K562 (cell line): ENCODE measurements at regions not wholly inside any gene's neighbourhood (a gene's known extent, or its start where the extent isn't known, plus 50 kb on each side); places are given as distances from the start of the nearest gene placed in this dataset.

ENCODE experiments used
- TF ChIP-seq, protein P1 (sequence below), 2 experiments: fragments of 450-650 bp; formaldehyde crosslinking in 1 of 2; IDR thresholded peaks; 2 replicates each; pipeline versions ENCODE4 v1.4.0 to v1.6.1; 2014 to 2020; ENCODE audit warnings: mild to moderate bottlenecking in 2 of 2, borderline replicate concordance in 1 of 2, low read depth in 1 of 2

DNA sequence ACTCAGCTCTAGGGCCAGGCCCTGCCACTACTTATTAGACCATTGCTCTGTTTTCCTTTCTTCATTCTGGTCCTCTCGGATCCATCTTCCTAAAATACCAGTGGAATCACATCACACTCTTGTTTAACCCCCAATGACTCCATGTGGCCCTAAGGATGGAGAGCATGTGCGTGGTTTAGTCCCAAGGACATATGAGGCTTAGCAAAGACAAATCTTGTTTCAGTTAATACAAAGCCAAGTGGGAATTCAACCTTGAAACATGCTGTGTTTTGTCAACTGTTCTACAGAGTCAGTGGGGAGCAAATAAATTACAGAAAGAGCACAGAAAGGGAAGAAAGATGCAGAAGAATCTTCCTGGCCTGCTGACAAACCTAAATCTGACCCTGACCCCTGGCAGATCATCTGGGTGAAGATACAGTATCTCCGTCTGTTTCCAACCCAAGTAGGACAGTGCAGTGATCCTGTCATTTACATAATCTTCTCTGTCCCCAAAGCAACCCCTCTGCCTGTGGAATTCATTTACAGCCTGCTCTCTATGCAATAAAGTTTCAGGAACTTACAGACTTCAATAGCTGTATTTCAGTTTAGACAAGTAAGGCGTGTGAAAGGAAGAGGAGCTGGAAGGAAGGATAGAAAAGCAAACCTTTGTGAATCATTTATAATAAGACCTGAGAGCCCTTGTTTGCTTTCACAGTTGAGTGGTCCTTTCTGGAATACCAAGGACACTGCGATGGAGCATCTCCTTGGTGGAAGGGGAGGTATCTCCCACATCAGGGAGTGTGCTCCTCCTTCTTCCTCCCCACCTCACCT, 144.0 kb downstream of the THBS2 start (continued):
- TF ChIP-seq, protein P1, sequence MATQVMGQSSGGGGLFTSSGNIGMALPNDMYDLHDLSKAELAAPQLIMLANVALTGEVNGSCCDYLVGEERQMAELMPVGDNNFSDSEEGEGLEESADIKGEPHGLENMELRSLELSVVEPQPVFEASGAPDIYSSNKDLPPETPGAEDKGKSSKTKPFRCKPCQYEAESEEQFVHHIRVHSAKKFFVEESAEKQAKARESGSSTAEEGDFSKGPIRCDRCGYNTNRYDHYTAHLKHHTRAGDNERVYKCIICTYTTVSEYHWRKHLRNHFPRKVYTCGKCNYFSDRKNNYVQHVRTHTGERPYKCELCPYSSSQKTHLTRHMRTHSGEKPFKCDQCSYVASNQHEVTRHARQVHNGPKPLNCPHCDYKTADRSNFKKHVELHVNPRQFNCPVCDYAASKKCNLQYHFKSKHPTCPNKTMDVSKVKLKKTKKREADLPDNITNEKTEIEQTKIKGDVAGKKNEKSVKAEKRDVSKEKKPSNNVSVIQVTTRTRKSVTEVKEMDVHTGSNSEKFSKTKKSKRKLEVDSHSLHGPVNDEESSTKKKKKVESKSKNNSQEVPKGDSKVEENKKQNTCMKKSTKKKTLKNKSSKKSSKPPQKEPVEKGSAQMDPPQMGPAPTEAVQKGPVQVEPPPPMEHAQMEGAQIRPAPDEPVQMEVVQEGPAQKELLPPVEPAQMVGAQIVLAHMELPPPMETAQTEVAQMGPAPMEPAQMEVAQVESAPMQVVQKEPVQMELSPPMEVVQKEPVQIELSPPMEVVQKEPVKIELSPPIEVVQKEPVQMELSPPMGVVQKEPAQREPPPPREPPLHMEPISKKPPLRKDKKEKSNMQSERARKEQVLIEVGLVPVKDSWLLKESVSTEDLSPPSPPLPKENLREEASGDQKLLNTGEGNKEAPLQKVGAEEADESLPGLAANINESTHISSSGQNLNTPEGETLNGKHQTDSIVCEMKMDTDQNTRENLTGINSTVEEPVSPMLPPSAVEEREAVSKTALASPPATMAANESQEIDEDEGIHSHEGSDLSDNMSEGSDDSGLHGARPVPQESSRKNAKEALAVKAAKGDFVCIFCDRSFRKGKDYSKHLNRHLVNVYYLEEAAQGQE (IDR thresholded peaks at IDR 0.05; ENCODE audit: borderline replicate concordance) = no peak
- TF ChIP-seq, protein P1 (CRISPR knock-in tag; IDR thresholded peaks at IDR 0.05; ENCODE audit: low read depth) = no peak
